ENCODE measurements at regions not wholly inside any gene's neighbourhood (a gene's known extent, or its start where the extent isn't known, plus 50 kb on each side); places are given as distances from the start of the nearest gene placed in this dataset.

- TF ChIP-seq CTCF (IDR thresholded peaks at IDR 0.05) (no peak), POLR2A (IDR thresholded peaks at IDR 0.05) (no peak)
Measured at GRCh38 chr6:125421836-125422235, 120.1 kb upstream of the HDDC2 start.
